ENCODE measurements at regions not wholly inside any gene's neighbourhood (a gene's known extent, or its start where the extent isn't known, plus 50 kb on each side); places are given as distances from the start of the nearest gene placed in this dataset.

- Mint-ChIP-seq H3K4me1 (ENCODE audit: low read depth) (no peaks in the 10 kb centered on the region), H3K27ac (no peak overlapping the region), H3K36me3 (ENCODE audit: low read depth) (no peaks in the 10 kb centered on the region), H3K4me3 (no peak overlapping the region), H3K9me3 (peaks cover 9% of the 10 kb centered on the region), H3K27me3 (no peaks in the 10 kb centered on the region)
- intact Hi-C loops (cut with micrococcal nuclease) = no loop called here
Measured at GRCh38 chrX:45358392-45358791, 157.7 kb upstream of the DIPK2B start.

DNA sequence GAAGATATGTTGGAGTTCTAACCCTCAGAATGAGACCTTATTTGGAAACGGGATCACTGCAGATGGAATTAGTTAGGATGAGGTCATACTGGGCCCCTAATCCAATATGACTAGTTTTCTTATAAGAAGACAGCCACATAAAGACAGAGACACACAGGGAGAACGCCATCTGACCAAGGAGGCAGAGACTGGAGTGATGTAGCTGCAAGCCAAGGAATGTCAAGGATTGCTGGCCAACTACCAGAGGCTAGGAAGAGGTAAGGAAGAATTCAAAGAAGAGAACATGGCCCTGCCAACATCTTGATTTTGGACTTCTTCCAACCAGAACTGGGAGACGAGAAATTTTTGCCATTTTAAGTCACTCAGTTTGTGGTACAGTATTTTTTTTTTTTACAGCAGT is 152.8 kb upstream of the DIPK2B start:
- intact Hi-C loops (cut with micrococcal nuclease) = no loop called here
- Mint-ChIP-seq H3K9me3 (peaks cover 8% of the 10 kb centered on the region), H3K36me3 (ENCODE audit: low read depth) (no peaks in the 10 kb centered on the region), H3K4me1 (ENCODE audit: low read depth) (no peaks in the 10 kb centered on the region), H3K27ac (no peak overlapping the region), H3K4me3 (no peak overlapping the region), H3K27me3 (no peaks in the 10 kb centered on the region)

- Mint-ChIP-seq H3K4me1 (ENCODE audit: low read depth) (no peaks in the 10 kb centered on the region), H3K27ac (no peak overlapping the region), H3K9me3 (peaks cover 8% of the 10 kb centered on the region)
Measured at GRCh38 chrX:45352611-45353010, 151.9 kb upstream of the DIPK2B start.

DNA sequence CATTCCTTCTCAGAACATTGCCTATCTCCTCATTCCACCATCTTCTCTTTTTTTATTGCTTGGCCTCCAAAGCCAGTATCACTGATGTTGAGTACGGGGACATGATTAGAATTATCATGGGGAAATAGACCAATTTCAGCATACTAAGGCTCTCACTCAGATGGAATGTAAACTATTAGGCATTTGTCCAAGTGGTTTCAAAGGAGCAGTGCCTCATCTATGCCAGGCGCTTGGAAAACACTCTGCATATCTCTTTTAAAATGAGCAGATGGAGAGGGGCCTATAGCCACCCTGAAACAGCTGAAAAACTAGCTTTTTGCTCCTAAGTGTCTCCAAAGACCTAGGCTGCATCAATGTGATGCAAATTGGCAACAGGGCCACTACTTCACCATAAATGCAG is 150.8 kb upstream of the DIPK2B start:
- H3K4me3 Mint-ChIP-seq = no peak overlapping the region
- no peaks in the 10 kb centered on the region for H3K4me1 Mint-ChIP-seq (ENCODE audit: low read depth)
- H3K27me3 Mint-ChIP-seq = no peaks in the 10 kb centered on the region
- intact Hi-C loops (cut with micrococcal nuclease) = no loop called here
- H3K36me3 Mint-ChIP-seq (ENCODE audit: low read depth) = no peaks in the 10 kb centered on the region
- no peak overlapping the region for H3K27ac Mint-ChIP-seq
- peaks cover 8% of the 10 kb centered on the region for H3K9me3 Mint-ChIP-seq

More at GRCh38 chrX:45352611-45353010, 151.9 kb upstream of the DIPK2B start:
- H3K4me3 Mint-ChIP-seq = no peak overlapping the region
- intact Hi-C loops (cut with micrococcal nuclease) = no loop called here
- no peaks in the 10 kb centered on the region for H3K27me3 Mint-ChIP-seq
- H3K36me3 Mint-ChIP-seq (ENCODE audit: low read depth) = no peaks in the 10 kb centered on the region

DNA sequence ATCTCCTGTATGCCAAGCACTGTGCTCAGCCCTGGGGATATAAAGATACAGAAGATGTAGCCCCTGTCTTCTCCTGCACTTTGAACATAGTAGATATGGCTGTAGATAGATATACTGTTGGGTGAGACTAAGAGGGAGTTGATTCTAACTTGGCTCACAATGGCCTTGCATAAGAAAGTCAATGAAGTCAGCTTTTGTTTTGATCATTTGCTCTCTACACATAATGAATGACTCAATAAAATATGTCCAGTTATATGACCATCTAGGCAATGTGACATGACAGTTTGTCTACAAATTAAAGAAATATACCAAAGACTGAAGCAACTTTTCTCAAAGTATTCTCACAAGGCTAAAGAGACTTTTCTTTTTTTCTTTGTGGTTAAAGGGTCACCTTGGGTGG is 147.6 kb upstream of the DIPK2B start:
- H3K4me1 Mint-ChIP-seq (ENCODE audit: low read depth) = no peaks in the 10 kb centered on the region
- no peaks in the 10 kb centered on the region for H3K36me3 Mint-ChIP-seq (ENCODE audit: low read depth)
- intact Hi-C loops (cut with micrococcal nuclease) = no loop called here
- peaks cover 8% of the 10 kb centered on the region for H3K9me3 Mint-ChIP-seq
- H3K27me3 Mint-ChIP-seq = no peaks in the 10 kb centered on the region
- no peak overlapping the region for H3K4me3 Mint-ChIP-seq
- H3K27ac Mint-ChIP-seq = no peak overlapping the region

DNA sequence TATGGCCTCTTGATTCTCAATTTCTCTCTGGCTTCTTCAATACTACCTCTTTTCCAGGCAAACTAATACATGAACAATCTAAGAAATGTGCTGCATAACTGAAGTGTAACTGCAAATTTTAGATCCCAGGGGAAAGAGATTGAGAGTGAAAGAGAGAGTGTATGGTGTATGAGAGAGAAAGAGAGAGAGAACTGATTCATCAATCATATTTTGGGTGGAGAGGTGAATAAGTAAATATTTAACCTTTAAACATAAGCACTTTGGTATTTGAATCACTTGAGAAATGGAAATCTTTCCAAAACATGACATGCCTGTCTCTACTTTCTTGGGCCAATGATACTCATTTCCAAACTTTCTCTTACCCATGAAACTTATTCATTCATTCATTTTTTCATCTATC is 147.2 kb upstream of the DIPK2B start:
- H3K27me3 Mint-ChIP-seq = no peaks in the 10 kb centered on the region

DNA sequence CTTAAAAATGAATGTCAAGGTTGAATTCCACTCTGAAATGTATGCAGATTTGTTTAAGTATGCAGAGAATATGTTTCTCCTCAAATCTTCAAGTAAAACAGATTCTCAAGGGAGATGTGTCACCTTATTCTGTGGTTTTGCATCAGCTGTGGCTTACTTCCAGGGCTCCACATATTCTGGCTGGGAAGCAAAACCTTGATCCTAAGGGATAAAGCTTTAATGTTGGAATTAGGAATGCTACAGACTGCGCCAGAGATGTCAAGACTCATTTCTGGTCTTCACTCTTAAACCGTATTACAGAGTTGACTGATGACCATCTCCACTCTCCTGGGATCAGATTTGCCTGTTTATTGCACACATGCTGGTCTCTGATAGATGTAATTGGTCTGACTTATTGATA is 143.9 kb upstream of the DIPK2B start:
- no peaks in the 10 kb centered on the region for H3K27me3 Mint-ChIP-seq
- H3K36me3 Mint-ChIP-seq (ENCODE audit: low read depth) = no peaks in the 10 kb centered on the region
- no peaks in the 10 kb centered on the region for H3K4me1 Mint-ChIP-seq (ENCODE audit: low read depth)
- no peak overlapping the region for H3K27ac Mint-ChIP-seq
- H3K4me3 Mint-ChIP-seq = no peak overlapping the region
- intact Hi-C loops (cut with micrococcal nuclease) = no loop called here
- no peaks in the 10 kb centered on the region for H3K9me3 Mint-ChIP-seq

More for the DNA sequence above, 147.2 kb upstream of the DIPK2B start:
- no peak overlapping the region for H3K27ac Mint-ChIP-seq
- intact Hi-C loops (cut with micrococcal nuclease) = no loop called here
- H3K4me3 Mint-ChIP-seq = no peak overlapping the region
- no peaks in the 10 kb centered on the region for H3K4me1 Mint-ChIP-seq (ENCODE audit: low read depth)
- H3K36me3 Mint-ChIP-seq (ENCODE audit: low read depth) = no peaks in the 10 kb centered on the region
- H3K9me3 Mint-ChIP-seq = peaks cover 8% of the 10 kb centered on the region

GRCh38 chrX:45329217-45329616 is 128.5 kb upstream of the DIPK2B start:
- H3K36me3 Mint-ChIP-seq (ENCODE audit: low read depth) = no peaks in the 10 kb centered on the region
- no peak overlapping the region for H3K4me3 Mint-ChIP-seq
- H3K4me1 Mint-ChIP-seq (ENCODE audit: low read depth) = no peaks in the 10 kb centered on the region
- H3K27ac Mint-ChIP-seq = no peak overlapping the region
- intact Hi-C loops (cut with micrococcal nuclease) = no loop called here
- no peaks in the 10 kb centered on the region for H3K9me3 Mint-ChIP-seq
- H3K27me3 Mint-ChIP-seq = no peaks in the 10 kb centered on the region

GRCh38 chrX:45324941-45325340 is 124.3 kb upstream of the DIPK2B start:
- no peaks in the 10 kb centered on the region for H3K27me3 Mint-ChIP-seq
- H3K4me3 Mint-ChIP-seq = no peak overlapping the region
- no peaks in the 10 kb centered on the region for H3K4me1 Mint-ChIP-seq (ENCODE audit: low read depth)
- no peak overlapping the region for H3K27ac Mint-ChIP-seq
- H3K36me3 Mint-ChIP-seq (ENCODE audit: low read depth) = no peaks in the 10 kb centered on the region
- no peaks in the 10 kb centered on the region for H3K9me3 Mint-ChIP-seq
- intact Hi-C loops (cut with micrococcal nuclease) = no loop called here

DNA sequence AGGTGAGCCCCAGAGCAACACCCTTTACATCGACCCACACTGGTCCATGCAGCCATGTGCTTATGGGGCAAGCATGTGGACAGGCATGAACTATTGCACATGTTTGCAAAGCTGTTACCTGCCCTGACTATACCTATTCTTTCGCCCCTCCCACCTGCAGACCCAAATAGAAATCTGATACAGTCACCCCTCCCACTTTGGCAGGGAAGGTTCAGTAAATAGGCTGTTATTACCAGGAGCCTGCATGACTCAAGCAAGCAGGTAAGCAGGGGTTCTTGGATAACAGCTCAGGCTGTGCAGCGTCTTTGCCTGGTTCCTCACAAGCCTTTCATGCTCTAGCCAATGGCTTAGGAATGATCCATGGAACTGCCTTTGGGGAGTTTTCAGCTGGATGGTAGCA is 122.7 kb upstream of the DIPK2B start:
- intact Hi-C loops (cut with micrococcal nuclease) = no loop called here

DNA sequence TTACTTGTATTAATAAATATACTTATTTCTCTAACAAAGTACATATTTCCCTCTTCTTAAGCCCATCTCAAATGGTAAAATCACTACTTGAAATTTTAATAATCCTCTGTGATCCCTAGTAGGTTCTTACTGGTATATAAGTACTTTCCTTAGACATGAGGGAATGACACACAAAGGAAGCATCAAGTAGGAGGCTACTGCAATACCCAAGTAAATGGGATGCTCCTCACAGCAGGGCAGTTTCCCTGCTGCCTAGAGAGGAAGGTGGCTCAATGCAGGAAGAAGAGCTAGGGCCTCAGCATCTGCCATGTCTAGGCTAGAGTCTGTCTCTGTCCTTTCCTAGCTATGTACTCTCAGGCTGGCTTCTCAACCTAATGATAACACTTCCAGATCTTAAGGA is 122.1 kb upstream of the DIPK2B start:
- H3K27me3 Mint-ChIP-seq = no peaks in the 10 kb centered on the region
- H3K27ac Mint-ChIP-seq = no peak overlapping the region
- no peaks in the 10 kb centered on the region for H3K36me3 Mint-ChIP-seq (ENCODE audit: low read depth)
- no peaks in the 10 kb centered on the region for H3K4me1 Mint-ChIP-seq (ENCODE audit: low read depth)
- H3K9me3 Mint-ChIP-seq = no peaks in the 10 kb centered on the region
- intact Hi-C loops (cut with micrococcal nuclease) = no loop called here
- no peak overlapping the region for H3K4me3 Mint-ChIP-seq

More for the DNA sequence above, 122.7 kb upstream of the DIPK2B start:
- Mint-ChIP-seq H3K9me3 (no peaks in the 10 kb centered on the region), H3K36me3 (ENCODE audit: low read depth) (no peaks in the 10 kb centered on the region), H3K4me3 (no peak overlapping the region), H3K4me1 (ENCODE audit: low read depth) (no peaks in the 10 kb centered on the region), H3K27me3 (no peaks in the 10 kb centered on the region), H3K27ac (no peak overlapping the region)

GRCh38 chrX:45322382-45322781 is 121.7 kb upstream of the DIPK2B start:
- Mint-ChIP-seq H3K9me3 (no peaks in the 10 kb centered on the region), H3K27me3 (no peaks in the 10 kb centered on the region), H3K27ac (no peak overlapping the region), H3K4me3 (no peak overlapping the region), H3K4me1 (ENCODE audit: low read depth) (no peaks in the 10 kb centered on the region), H3K36me3 (ENCODE audit: low read depth) (no peaks in the 10 kb centered on the region)
- intact Hi-C loops (cut with micrococcal nuclease) = no loop called here

DNA sequence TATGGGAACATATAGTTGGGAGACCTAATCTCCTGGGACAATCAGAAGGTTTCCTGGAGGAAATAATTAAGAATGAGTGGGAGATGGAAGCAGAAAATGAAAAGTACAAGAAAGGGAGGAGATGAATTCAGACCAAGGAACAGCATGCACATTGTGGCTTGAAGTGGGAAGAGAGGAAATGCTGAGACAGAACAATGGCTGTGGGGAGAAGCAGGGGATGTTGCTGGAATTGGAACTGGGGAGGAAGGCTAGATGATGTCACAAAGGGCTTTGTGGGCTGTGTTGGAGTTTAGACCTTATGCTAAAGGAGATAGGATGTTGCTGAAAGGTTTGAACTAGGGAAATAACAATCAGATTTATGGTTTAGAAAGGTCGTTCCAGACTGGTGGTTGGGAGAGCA is 119.5 kb upstream of the DIPK2B start:
- H3K27ac Mint-ChIP-seq = no peak overlapping the region

GRCh38 chrX:45309801-45310200 is 109.1 kb upstream of the DIPK2B start:
- H3K27me3 Mint-ChIP-seq = no peaks in the 10 kb centered on the region
- H3K27ac Mint-ChIP-seq = no peak overlapping the region
- no peaks in the 10 kb centered on the region for H3K9me3 Mint-ChIP-seq
- no peaks in the 10 kb centered on the region for H3K4me1 Mint-ChIP-seq (ENCODE audit: low read depth)
- intact Hi-C loops (cut with micrococcal nuclease) = no loop called here
- no peaks in the 10 kb centered on the region for H3K36me3 Mint-ChIP-seq (ENCODE audit: low read depth)
- no peak overlapping the region for H3K4me3 Mint-ChIP-seq

More for the DNA sequence above, 119.5 kb upstream of the DIPK2B start:
- Mint-ChIP-seq H3K27me3 (no peaks in the 10 kb centered on the region), H3K36me3 (ENCODE audit: low read depth) (no peaks in the 10 kb centered on the region), H3K4me1 (ENCODE audit: low read depth) (no peaks in the 10 kb centered on the region), H3K4me3 (no peak overlapping the region), H3K9me3 (no peaks in the 10 kb centered on the region)
- intact Hi-C loops (cut with micrococcal nuclease) = no loop called here

- no peaks in the 10 kb centered on the region for H3K9me3 Mint-ChIP-seq
- intact Hi-C loops (cut with micrococcal nuclease) = no loop called here
- H3K36me3 Mint-ChIP-seq (ENCODE audit: low read depth) = no peaks in the 10 kb centered on the region
Measured at GRCh38 chrX:45309096-45309495, 108.4 kb upstream of the DIPK2B start.

More at GRCh38 chrX:45309096-45309495, 108.4 kb upstream of the DIPK2B start:
- Mint-ChIP-seq H3K27me3 (no peaks in the 10 kb centered on the region), H3K4me3 (no peak overlapping the region), H3K4me1 (ENCODE audit: low read depth) (no peaks in the 10 kb centered on the region), H3K27ac (no peak overlapping the region)
